Activated CD4-positive, alpha-beta T cell treated with anti-CD3 and anti-CD28 coated beads, Interleukin-2, amount 10 ng/mL, durations not matched to agents 24 days and 14 days (primary cell): ENCODE measurements at regions not wholly inside any gene's neighbourhood (a gene's known extent, or its start where the extent isn't known, plus 50 kb on each side); places are given as distances from the start of the nearest gene placed in this dataset.

Source experiments
- DNase-seq: peaks from one replicate; pipeline ENCODE4 v3.0.0; 2022
- H3K27ac Mint-ChIP-seq: one replicate; pipeline ENCODE4 v1.8.0; 2022; ENCODE audit warnings: mild to moderate bottlenecking, mixed read lengths
- H3K27me3 Mint-ChIP-seq: one replicate; pipeline ENCODE4 v1.8.0; 2022; ENCODE audit warnings: mixed read lengths
- H3K36me3 Mint-ChIP-seq: one replicate; pipeline ENCODE4 v1.8.0; 2022; ENCODE audit warnings: low read depth, mild to moderate bottlenecking, mixed read lengths
- H3K4me1 Mint-ChIP-seq: one replicate; pipeline ENCODE4 v1.8.0; 2021; ENCODE audit warnings: mixed read lengths
- H3K4me3 Mint-ChIP-seq: one replicate; pipeline ENCODE4 v1.8.0; 2022; ENCODE audit warnings: mild to moderate bottlenecking, moderate library complexity, mixed read lengths
- H3K9me3 Mint-ChIP-seq: one replicate; pipeline ENCODE4 v1.8.0; 2021; ENCODE audit warnings: mixed read lengths
- intact Hi-C: fragments of 100-400 bp; cut with micrococcal nuclease; formaldehyde crosslinking; loops from one replicate; pipeline ENCODE4 v1.15.1; 2023

DNA sequence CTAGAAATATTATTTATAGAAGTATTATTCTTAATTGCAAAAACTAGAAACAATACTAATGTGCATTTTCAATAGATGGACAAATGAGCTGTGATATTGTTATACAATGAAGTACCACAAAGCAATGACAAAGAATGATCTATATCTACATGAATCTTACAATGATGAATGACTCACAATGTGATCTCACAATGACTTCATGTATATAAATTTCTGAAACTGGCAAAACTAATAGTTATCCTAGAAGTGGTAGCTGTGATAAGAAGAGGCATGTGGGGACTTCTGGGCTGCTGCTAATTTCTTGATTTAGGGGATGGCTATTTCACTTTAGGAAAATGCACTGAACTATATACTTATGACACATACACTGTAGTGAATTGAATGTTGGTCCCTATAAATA lies 396.0 kb upstream of the ZNF608 start:
- Mint-ChIP-seq H3K9me3 (peaks cover 11% of the 10 kb centered on the region), H3K4me3 (no peak overlapping the region), H3K27me3 (no peaks in the 10 kb centered on the region), H3K27ac (no peak overlapping the region), H3K36me3 (no peaks in the 10 kb centered on the region), H3K4me1 (no peaks in the 10 kb centered on the region)
- DNase-seq = no peak
- intact Hi-C loops = no loop called here

DNA sequence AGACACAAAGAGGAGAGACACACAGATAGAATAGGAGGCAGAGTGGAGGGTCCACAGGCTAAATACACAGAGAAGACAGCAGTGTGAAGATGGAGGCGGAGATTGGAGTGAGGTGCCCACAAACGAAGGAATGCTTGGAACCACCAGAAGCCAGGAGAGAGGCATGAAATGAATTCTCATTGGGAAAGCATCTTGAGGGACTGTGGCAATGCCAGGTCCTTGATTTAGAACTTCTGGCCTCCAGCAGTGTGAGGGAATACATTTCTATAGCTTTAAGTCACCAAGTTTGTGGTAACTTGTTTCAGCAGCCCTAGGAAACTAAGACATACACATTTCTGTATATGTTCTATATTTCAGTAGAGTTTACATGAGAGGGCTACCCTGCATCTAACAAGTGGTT lies 396.6 kb upstream of the ZNF608 start:
- H3K9me3 Mint-ChIP-seq = peaks cover 9% of the 10 kb centered on the region

DNA sequence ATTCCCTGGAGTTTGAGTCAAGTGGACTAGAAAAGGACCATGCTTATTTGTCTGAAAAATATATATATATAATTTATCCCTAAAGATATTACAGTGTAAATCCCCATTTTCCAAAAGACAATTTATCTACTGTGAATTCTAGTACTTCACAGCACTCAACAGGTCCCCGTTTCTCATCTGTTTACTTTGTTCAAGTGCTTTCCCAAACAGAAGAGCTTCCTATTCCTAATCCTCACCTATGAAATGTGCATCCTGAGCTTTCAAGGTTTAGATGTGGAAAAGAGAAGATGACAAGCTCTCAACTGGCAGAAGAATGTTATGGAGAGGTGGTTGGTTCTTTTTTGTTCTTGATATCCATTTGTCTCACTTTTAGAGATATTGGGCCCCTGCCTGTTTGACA lies 401.6 kb upstream of the ZNF608 start:
- Mint-ChIP-seq H3K27me3 (no peaks in the 10 kb centered on the region), H3K9me3 (no peaks in the 10 kb centered on the region), H3K4me1 (no peaks in the 10 kb centered on the region), H3K4me3 (no peak overlapping the region), H3K36me3 (no peaks in the 10 kb centered on the region), H3K27ac (no peak overlapping the region)
- DNase-seq = no peak
- intact Hi-C loops = no loop called here

More for the DNA sequence above, 396.6 kb upstream of the ZNF608 start:
- intact Hi-C loops = no loop called here
- Mint-ChIP-seq H3K4me1 (no peaks in the 10 kb centered on the region), H3K27me3 (no peaks in the 10 kb centered on the region), H3K4me3 (no peak overlapping the region), H3K27ac (no peak overlapping the region), H3K36me3 (no peaks in the 10 kb centered on the region)
- DNase-seq = no peak

DNA sequence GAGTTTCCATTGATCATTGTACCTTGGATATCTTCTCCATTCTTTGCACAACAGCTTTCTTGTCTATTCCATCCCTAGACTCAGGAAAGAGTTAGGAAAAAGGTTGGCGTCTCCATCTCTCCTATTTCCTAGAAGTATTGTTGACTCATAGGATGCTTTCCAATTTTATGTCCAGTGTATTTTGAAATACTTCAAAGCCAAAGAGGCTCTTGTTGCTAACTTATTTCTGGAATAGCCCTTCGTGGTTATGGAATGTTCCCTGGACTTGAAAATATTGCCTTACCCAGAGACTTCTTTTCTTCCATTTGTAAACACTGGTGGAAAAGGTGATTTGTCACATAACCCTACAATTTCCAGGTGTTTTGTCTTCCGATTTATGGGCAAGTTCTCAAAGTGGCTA lies 402.3 kb upstream of the ZNF608 start:
- Mint-ChIP-seq H3K4me1 (no peaks in the 10 kb centered on the region), H3K27ac (no peak overlapping the region), H3K9me3 (no peaks in the 10 kb centered on the region), H3K4me3 (no peak overlapping the region), H3K36me3 (no peaks in the 10 kb centered on the region), H3K27me3 (no peaks in the 10 kb centered on the region)
- intact Hi-C loops = no loop called here
- no peak for DNase-seq

DNA sequence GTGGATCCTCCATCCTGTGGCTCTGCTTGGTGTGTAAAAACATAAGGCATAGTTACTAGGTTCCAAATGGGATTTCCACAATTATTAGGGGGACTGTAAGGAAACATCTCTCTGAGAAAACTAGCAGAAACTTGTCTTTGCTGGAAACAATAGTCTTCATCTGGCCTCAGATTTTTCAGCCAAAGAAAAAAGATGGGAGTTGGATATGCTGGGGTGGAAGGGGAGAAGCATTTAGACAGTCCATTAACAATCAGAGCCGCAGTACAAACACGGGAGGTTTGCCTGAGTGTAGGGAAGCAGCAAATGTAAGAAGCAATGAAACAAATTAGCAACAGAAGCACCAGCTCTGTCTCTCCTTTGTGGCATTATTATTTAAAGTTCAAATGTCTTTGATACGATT lies 402.7 kb upstream of the ZNF608 start:
- DNase-seq = no peak
- Mint-ChIP-seq H3K36me3 (no peaks in the 10 kb centered on the region), H3K9me3 (no peaks in the 10 kb centered on the region), H3K27ac (no peak overlapping the region), H3K4me1 (no peaks in the 10 kb centered on the region), H3K27me3 (no peaks in the 10 kb centered on the region), H3K4me3 (no peak overlapping the region)
- intact Hi-C loops = no loop called here

DNA sequence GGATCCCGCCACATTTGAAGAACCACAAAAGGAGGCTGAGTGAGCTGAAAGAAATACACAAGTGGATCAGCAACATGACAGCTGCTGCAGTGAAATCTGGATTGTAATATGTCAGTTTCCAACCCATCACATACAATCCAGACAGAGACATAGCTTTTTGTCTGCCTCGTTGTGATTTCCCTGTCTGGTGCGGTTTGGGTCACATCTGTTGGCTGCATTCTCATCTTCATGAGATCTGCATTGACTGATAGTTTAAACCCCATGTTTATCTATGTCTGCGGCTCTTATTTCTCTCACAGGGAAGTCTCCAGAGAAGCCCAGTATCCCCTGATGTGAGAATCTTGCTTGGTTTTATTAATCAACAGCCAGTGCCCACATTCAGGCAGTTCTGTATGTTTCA lies 403.1 kb upstream of the ZNF608 start:
- intact Hi-C loops = no loop called here
- H3K4me3 Mint-ChIP-seq = no peak overlapping the region
- no peaks in the 10 kb centered on the region for H3K4me1 Mint-ChIP-seq
- no peaks in the 10 kb centered on the region for H3K27me3 Mint-ChIP-seq
- no peak overlapping the region for H3K27ac Mint-ChIP-seq
- DNase-seq = no peak
- H3K9me3 Mint-ChIP-seq = no peaks in the 10 kb centered on the region
- no peaks in the 10 kb centered on the region for H3K36me3 Mint-ChIP-seq

DNA sequence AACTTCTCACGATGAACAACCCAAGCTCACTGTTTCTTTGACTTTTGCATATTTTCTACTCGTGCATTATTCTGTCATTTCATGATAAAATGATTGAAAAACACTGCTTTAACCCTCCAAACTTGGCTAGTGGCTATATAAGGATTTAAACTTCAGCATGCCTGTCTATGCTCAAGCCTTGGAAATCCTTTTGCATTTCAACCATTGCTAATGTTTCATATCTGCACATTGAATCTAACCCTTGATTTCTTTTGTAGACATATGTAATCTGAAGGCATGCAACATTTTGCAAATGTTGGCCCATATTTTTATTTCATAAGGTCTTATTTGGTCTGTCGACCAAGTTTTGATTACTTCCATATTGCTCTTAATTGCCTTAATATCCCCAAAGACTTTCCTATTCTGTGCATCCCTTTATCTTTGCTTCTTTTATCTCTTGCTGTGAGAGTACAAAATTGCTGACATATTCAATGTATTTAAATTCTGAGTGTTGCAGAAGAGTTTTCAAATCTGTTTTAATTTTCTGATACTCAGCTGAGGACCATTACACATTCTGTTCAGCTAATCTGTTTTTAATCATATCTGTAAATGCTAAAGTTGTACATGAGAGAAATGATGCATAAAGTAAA lies 403.7 kb upstream of the ZNF608 start:
- Mint-ChIP-seq H3K4me3 (no peak overlapping the region), H3K36me3 (no peaks in the 10 kb centered on the region), H3K27ac (no peak overlapping the region), H3K9me3 (peaks cover 4% of the 10 kb centered on the region), H3K4me1 (no peaks in the 10 kb centered on the region), H3K27me3 (no peaks in the 10 kb centered on the region)
- intact Hi-C loops = no loop called here
- no peak for DNase-seq

DNA sequence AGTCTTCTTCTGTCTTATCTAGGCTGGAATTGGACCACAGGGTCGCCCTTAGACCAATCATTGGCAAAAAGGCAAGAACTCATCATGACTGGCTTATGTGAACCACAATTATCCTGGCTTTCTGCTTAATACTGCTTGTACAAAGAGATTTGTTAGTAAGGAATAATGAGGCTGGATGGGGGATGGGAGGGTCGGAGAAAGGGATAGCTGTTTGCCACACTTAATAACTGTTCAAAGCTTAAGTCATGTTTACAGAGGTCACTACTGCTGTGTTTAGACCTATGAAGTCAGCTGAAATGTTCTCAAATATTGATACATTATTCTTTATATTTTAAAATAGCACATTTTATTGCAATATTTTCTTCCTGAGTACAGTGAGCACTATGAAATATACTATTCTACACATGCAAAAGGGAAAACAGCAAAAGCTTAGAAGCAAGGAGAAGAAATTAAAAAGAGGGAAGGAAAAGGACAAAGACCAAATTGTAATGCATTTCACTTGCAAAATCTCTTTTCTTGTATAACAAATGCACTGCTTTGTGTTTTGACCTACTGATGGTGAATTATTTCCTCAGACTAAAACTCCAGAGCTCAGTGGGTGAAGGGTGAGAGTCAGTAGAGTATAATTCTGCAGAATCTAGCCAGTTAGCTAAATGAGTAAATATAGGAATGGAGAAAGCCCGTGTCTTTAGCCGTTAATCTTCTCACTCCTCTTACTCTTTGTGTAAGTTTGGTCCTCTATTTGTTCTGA lies 404.9 kb upstream of the ZNF608 start:
- Mint-ChIP-seq H3K9me3 (peaks cover 4% of the 10 kb centered on the region), H3K4me1 (no peaks in the 10 kb centered on the region), H3K36me3 (no peaks in the 10 kb centered on the region), H3K27ac (no peak overlapping the region), H3K27me3 (no peaks in the 10 kb centered on the region), H3K4me3 (no peak overlapping the region)
- DNase-seq = no peak
- intact Hi-C loops = no loop called here

DNA sequence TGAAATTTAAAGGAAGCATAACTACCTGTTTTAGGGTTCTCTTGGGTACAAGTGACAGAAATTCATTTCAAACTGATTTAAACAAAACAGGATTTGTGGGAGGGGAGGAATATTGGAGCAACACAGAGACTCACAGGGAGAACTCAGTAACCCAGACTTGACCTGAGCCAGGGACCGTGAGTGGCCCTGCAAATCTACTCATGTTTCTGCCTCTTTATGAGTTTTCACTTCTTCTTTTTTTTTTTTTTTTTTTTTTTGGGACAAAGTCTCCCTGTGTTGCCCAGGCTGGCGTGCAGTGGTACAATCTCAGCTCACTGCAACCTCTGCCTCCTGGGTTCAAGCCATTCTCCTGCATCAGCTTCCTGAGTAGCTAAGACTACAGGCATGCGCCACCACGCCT lies 405.6 kb upstream of the ZNF608 start:
- Mint-ChIP-seq H3K4me3 (no peak overlapping the region), H3K9me3 (peaks cover 4% of the 10 kb centered on the region), H3K4me1 (no peaks in the 10 kb centered on the region), H3K27ac (no peak overlapping the region), H3K36me3 (no peaks in the 10 kb centered on the region), H3K27me3 (no peaks in the 10 kb centered on the region)
- no peak for DNase-seq
- intact Hi-C loops = no loop called here

DNA sequence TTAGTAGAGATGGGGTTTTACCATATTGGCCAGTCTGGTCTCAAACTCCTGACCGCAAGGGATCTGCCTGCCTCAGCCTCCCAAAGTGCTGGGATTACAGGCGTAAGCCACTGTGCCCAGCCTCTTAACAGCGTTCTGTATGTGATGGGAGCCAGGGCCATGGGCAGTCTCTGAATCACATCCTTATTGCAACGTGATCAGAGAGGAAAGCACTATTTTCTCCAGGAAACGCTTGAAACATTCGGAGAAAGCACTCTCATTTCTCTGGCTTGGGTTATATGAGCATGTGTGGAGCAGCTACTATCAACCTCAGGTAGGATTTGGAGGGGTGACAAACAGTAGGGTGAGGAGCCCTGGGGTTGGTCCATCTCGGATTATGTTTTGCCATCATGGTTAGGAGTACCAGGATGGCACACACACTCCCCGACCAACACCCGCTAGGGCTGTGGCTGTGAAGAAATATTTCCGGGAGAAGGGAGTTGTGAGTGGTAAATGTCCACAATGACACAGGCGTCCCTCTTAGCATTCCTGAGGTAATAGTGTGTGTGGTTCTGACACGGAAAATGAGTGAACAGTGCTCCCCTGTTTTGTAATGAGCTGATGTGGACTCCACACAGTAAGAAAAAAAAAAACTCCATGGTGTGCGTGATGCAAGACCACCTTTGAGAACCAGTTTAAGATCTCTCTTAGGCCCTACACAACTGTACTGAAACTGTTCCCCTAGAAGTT lies 406.2 kb upstream of the ZNF608 start:
- no peak overlapping the region for H3K27ac Mint-ChIP-seq
- no peak for DNase-seq
- no peaks in the 10 kb centered on the region for H3K36me3 Mint-ChIP-seq
- H3K27me3 Mint-ChIP-seq = no peaks in the 10 kb centered on the region
- H3K4me1 Mint-ChIP-seq = no peaks in the 10 kb centered on the region
- H3K9me3 Mint-ChIP-seq = peaks cover 4% of the 10 kb centered on the region
- no peak overlapping the region for H3K4me3 Mint-ChIP-seq
- intact Hi-C loops = no loop called here

DNA sequence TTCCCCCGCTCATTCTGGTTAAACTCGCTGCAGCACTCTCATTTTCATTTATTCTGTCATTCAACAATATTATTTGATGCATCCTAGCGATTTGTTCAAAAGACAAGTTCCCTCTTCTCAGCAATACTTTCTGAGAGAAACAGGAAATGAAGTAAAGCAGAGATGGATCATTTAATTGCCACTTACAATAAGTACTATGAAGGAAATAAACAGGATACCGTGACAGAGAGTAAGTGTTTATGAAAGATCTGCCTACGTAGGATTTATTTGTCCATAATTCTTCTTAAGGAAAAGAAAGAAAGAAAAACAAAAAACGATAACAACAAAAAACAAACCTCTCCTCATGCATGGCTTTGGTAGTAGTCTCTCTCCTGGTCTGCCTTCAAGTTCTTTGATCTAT lies 406.8 kb upstream of the ZNF608 start:
- Mint-ChIP-seq H3K36me3 (no peaks in the 10 kb centered on the region), H3K27me3 (no peaks in the 10 kb centered on the region), H3K9me3 (peaks cover 4% of the 10 kb centered on the region), H3K4me3 (no peak overlapping the region), H3K4me1 (no peaks in the 10 kb centered on the region), H3K27ac (no peak overlapping the region)
- intact Hi-C loops = no loop called here
- DNase-seq = no peak

DNA sequence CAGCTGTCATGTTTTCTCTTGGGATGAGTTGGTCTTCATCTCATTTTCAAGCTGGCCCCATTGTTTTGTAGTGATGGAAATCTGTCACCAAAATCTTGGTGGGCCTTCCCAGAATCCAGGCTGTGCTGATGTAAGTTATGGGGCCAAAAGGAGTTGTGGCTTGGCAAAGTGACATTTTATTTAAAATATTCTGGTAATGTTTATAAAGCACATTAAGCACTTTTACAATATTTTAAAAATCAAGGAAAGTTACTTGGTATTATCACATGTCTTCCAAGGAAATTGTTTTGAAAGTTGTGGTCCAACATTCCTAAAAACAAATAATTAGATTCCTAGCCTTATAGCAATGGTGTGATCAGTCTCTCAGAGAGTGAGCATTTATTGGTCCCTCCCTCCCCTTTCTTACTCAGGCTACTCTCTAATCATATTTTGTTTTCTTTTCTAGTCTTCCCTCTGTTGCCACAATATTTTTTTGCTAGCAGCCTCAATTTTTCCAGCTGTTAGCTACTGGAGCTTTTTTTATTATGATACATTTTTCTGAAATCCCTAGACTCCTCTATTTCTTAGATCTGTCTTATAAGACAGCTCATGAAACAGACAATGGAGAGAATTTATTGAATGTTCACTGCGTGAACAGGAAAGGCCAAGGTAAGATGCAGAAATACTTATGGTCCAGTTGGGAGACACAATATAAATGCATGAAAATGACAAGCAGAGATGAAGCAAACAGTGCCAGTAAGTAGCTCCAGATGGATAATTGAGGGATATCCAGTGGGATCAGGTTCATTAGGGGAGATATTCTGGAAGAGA lies 408.1 kb upstream of the ZNF608 start:
- intact Hi-C loops = no loop called here
- H3K4me3 Mint-ChIP-seq = no peak overlapping the region
- H3K27ac Mint-ChIP-seq = no peak overlapping the region
- H3K4me1 Mint-ChIP-seq = no peaks in the 10 kb centered on the region
- no peak for DNase-seq
- no peaks in the 10 kb centered on the region for H3K27me3 Mint-ChIP-seq
- peaks cover 4% of the 10 kb centered on the region for H3K9me3 Mint-ChIP-seq
- H3K36me3 Mint-ChIP-seq = no peaks in the 10 kb centered on the region

DNA sequence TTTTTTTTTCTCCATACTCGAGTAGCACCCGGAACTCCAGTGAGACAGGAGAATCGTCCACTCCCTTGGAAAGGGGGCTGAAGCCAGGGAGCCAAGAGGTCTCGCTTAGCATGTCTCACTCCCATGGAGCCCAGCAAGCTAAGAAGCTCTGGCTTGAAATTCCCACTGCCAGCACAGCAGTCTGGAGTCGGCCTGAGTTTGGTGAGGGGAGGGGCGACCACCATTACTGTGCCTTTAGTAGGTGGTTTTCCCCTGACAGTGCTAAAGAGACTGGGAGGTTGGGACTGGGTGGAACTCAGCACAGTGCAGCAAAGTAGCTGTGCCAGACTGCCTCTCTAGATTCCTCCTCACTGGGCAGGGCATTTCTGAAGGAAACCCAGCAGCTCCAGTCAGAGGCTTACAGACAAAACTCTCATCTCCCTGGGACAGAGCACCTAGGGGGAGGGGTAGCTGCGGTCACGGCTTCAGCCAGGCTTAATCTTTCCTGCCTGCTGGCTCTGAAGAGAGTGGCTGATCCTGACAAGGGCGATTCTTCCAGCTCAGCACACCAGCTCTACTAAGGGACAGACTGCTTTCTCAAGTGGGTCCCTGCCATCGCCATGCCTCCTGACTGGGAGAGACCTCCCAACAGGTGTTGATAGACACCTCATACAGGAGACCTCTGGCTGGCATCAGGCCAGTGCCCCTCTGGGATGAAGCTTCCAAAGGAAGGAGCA lies 414.5 kb upstream of the ZNF608 start:
- DNase-seq = no peak
- H3K27ac Mint-ChIP-seq = no peak overlapping the region
- H3K27me3 Mint-ChIP-seq = no peaks in the 10 kb centered on the region
- no peak overlapping the region for H3K4me3 Mint-ChIP-seq
- H3K36me3 Mint-ChIP-seq = no peaks in the 10 kb centered on the region
- H3K4me1 Mint-ChIP-seq = no peaks in the 10 kb centered on the region
- peaks cover 17% of the 10 kb centered on the region for H3K9me3 Mint-ChIP-seq
- intact Hi-C loops = no loop called here
